GM12878 (cell line): ENCODE measurements at regions not wholly inside any gene's neighbourhood (a gene's known extent, or its start where the extent isn't known, plus 50 kb on each side); places are given as distances from the start of the nearest gene placed in this dataset.

ENCODE experiments used
- ATAC-seq: fragments of 200-7000 bp; cut with Tn5 transposase; 3 replicates; pipeline ENCODE4 v1.9.1; 2020; ENCODE audit warnings: mild to moderate bottlenecking, moderate library complexity
- BruUV-seq: library from RNA; stranded (reverse); fragments of 400-500 nt; replicated peaks from 2 replicates; lab custom pipeline; 2021; lab: Mats Ljungman, UMichigan
- CTCF ChIA-PET: fragments of 300-600 bp; sonication (Branson Sonifier 250); formaldehyde crosslinking; extraction: SDS; loops from one replicate; lab custom pipeline; 2021; ENCODE audit warnings: inconsistent platforms; lab: Yijun Ruan, JAX
- POLR2A ChIA-PET: fragments of 350-600 bp; formaldehyde crosslinking; extraction: SDS; loops from one replicate; lab custom pipeline; 2021; ENCODE audit warnings: inconsistent platforms; lab: Charles Lee
- RAD21 ChIA-PET: fragments of 300-600 bp; sonication (Branson Sonifier 250); formaldehyde crosslinking; loops from one replicate; lab custom pipeline; 2023; ENCODE audit warnings: antibody characterized with exemption; ENCODE audit not compliant: unreplicated experiment; lab: Charles Lee
- SMC1A ChIA-PET: fragments of 300-600 bp; sonication (Branson Sonifier 250); formaldehyde crosslinking; loops from one replicate; lab custom pipeline; 2023; ENCODE audit not compliant: unreplicated experiment, uncharacterized antibody; lab: Charles Lee
- DNase-seq: peaks from one replicate; pipeline ENCODE4 v3.0.0-alpha.2; 2011; ENCODE audit warnings: low read depth, low spot score
- FAIRE-seq: peaks from 3 replicates; lab custom pipeline; 2011; peaks lifted over from hg19 to GRCh38; lab: Jason Lieb, UNC
- H2AFZ ChIP-seq: 2 replicates; pipeline ENCODE4 v1.6.0; 2011; ENCODE audit warnings: low read depth, low read length, control low read depth; ENCODE audit not compliant: control insufficient read depth
- H3K27ac ChIP-seq: 2 replicates; pipeline ENCODE4 v1.5.1; 2011; ENCODE audit warnings: control low read depth; ENCODE audit not compliant: control insufficient read depth, insufficient read depth
- H3K27me3 ChIP-seq, 2 experiments: replicated peaks in 1 of 2; 2 replicates each; pipeline versions ENCODE4 v1.6.0 to v1.6.1; 2011; ENCODE audit warnings: low read length in 1 of 2; ENCODE audit not compliant: control insufficient read depth in 2 of 2, insufficient read depth in 2 of 2
- H3K36me3 ChIP-seq, 2 experiments: 2 replicates each; pipeline ENCODE4 v1.5.1; 2011; ENCODE audit warnings: low read length in 1 of 2; ENCODE audit not compliant: control insufficient read depth in 2 of 2, insufficient read depth in 2 of 2
- H3K4me1 ChIP-seq: 2 replicates; pipeline ENCODE4 v1.6.1; 2011; ENCODE audit warnings: mild to moderate bottlenecking, low read length, moderate library complexity, mixed read lengths; ENCODE audit not compliant: control insufficient read depth, insufficient read depth
- H3K4me2 ChIP-seq: 2 replicates; pipeline ENCODE4 v1.6.0; 2011; ENCODE audit warnings: control low read depth; ENCODE audit not compliant: control insufficient read depth, insufficient read depth
- H3K4me3 ChIP-seq: fragments of 200-600 bp; sonication (generic); 2 replicates; pipeline ENCODE4 v1.5.1; 2016
- H3K79me2 ChIP-seq: 2 replicates; pipeline ENCODE4 v1.6.0; 2011; ENCODE audit warnings: low read length; ENCODE audit not compliant: control insufficient read depth, insufficient read depth
- H3K9ac ChIP-seq: 2 replicates; pipeline ENCODE4 v1.8.0; 2011; ENCODE audit warnings: low read length, control low read depth, mixed read lengths; ENCODE audit not compliant: control insufficient read depth, insufficient read depth
- H3K9me3 ChIP-seq: replicated peaks from 3 replicates; pipeline ENCODE4 v1.5.1; 2011; ENCODE audit warnings: mild to moderate bottlenecking, low read length; ENCODE audit not compliant: control insufficient read depth, insufficient read depth
- H4K20me1 ChIP-seq: 2 replicates; pipeline ENCODE4 v1.6.0; 2011; ENCODE audit not compliant: control insufficient read depth, insufficient read depth
- EED ChIP-seq: sonication (generic); IDR thresholded peaks from 2 replicates; pipeline ENCODE4 v1.6.1; 2016; ENCODE audit warnings: antibody characterized with exemption, low read depth
- MEF2B ChIP-seq: fragments of 450-650 bp; IDR thresholded peaks from 2 replicates; pipeline ENCODE4 v1.6.1; 2018; ENCODE audit warnings: mild to moderate bottlenecking, moderate library complexity; ENCODE audit not compliant: partially characterized antibody, poor library complexity, severe bottlenecking
- NBN ChIP-seq: fragments of 450-650 bp; IDR thresholded peaks from 2 replicates; pipeline ENCODE4 v1.6.1; 2016
- NFIC ChIP-seq: IDR thresholded peaks from 2 replicates; pipeline ENCODE4 v1.6.1; 2012; ENCODE audit warnings: low read depth, mild to moderate bottlenecking, inconsistent platforms, low read length, moderate library complexity
- POLR2AphosphoS2 ChIP-seq: IDR thresholded peaks from 2 replicates; pipeline ENCODE4 v1.6.1; 2011; ENCODE audit warnings: low read depth, mild to moderate bottlenecking, low read length, improper control_type of control experiment, moderate library complexity
- SMAD5 ChIP-seq: IDR thresholded peaks from 2 replicates; pipeline ENCODE4 v1.6.1; 2016; ENCODE audit warnings: antibody characterized with exemption, low read depth
- SUPT20H ChIP-seq: IDR thresholded peaks from 2 replicates; pipeline ENCODE4 v1.6.1; 2011; ENCODE audit warnings: low read depth, mild to moderate bottlenecking, low read length, moderate library complexity, borderline replicate concordance; ENCODE audit not compliant: control insufficient read depth
- YY1 ChIP-seq: IDR thresholded peaks from 2 replicates; pipeline ENCODE4 v1.6.1; 2011; ENCODE audit warnings: low read depth, mild to moderate bottlenecking, low read length
- ZNF622 ChIP-seq: fragments of 450-650 bp; IDR thresholded peaks from 2 replicates; pipeline ENCODE4 v1.6.1; 2017; ENCODE audit warnings: mild to moderate bottlenecking, inconsistent platforms
- WGBS: methylation state at CpG from one replicate; pipeline ENCODE4 v1.1.6; 2016; ENCODE audit warnings: low lambda C conversion rate; ENCODE audit not compliant: insufficient replicate concordance, insufficient coverage; ENCODE audit errors: missing lambda C conversion rate; 5-methylcytosine and 5-hydroxymethylcytosine counted together
- in situ Hi-C: fragments of 300-500 bp; cut with MboI; formaldehyde crosslinking; loops from 9 replicates; pipeline ENCODE4 v1.14.3; 2018; ENCODE audit warnings: mixed read lengths
- intact Hi-C: fragments of 100-400 bp; cut with micrococcal nuclease; formaldehyde crosslinking; loops from one replicate; pipeline ENCODE4 v1.14.2; 2022; ENCODE audit not compliant: unreplicated experiment
- TF ChIP-seq, protein P1 (sequence below): fragments of 450-650 bp; IDR thresholded peaks from 2 replicates; pipeline ENCODE4 v1.6.1; 2016; ENCODE audit warnings: mild to moderate bottlenecking
- TF ChIP-seq, protein P2 (sequence below): IDR thresholded peaks from 2 replicates; pipeline ENCODE4 v1.6.1; 2011; ENCODE audit warnings: low read depth, mild to moderate bottlenecking, low read length, moderate library complexity, borderline replicate concordance; ENCODE audit errors: extremely low read depth
- TF ChIP-seq, protein P3 (sequence below): fragments of 450-650 bp; IDR thresholded peaks from 2 replicates; pipeline ENCODE4 v1.6.1; 2017; ENCODE audit warnings: mild to moderate bottlenecking, moderate library complexity
- TF ChIP-seq, protein P4 (sequence below): fragments of 450-650 bp; IDR thresholded peaks from 2 replicates; pipeline ENCODE4 v1.6.1; 2016; ENCODE audit warnings: mild to moderate bottlenecking, moderate library complexity, borderline replicate concordance
- TF ChIP-seq, protein P5 (sequence below): IDR thresholded peaks from 2 replicates; pipeline ENCODE4 v1.6.1; 2011; ENCODE audit warnings: low read depth, low read length, improper control_type of control experiment, borderline replicate concordance

DNA sequence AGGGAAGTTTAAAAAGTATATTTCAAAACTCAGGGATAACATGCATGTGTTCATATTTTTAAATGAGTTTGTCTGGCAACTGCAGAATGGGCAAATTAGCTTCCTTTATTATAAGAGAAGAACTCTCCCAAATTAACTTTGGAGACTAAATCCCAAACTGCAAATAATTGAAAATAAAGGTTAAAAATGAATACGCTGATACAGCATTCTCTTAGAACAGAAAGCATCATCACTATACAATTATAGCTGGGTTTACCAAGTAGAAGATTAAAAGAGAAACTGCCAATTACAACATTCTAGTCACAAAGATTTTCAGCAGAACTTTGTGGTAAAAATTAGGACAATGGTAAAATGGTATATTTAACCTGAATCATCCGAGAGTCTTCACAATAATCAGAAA, 73.3 kb downstream of the OLFM4 start:
- no peak overlapping the region for H3K9ac ChIP-seq
- H3K9me3 ChIP-seq: no peaks in the 10 kb centered on the region
- no peaks in the 10 kb centered on the region for H4K20me1 ChIP-seq
- WGBS: 4% methylated on average over 2 of the region's 2 CpGs
- in situ Hi-C loops: no loop called here
- H3K27ac ChIP-seq: no peak overlapping the region
- FAIRE-seq (no peak), DNase-seq (no peak), ATAC-seq (no peak)
- no peak overlapping the region for H3K4me2 ChIP-seq
- H3K36me3 ChIP-seq: no peaks in the 10 kb centered on the region
- ChIA-PET POLR2A (no interaction called here), CTCF (no interaction called here), RAD21 (no interaction called here), SMC1A (interaction anchor here (1.0 to 1.1 kb wide), 2 partner anchors 9 to 18 kb away, joined by 3 read pairs; no protein-coding TSS in a partner anchor)
- no peak overlapping the region for H2AFZ ChIP-seq
- no peak overlapping the region for H3K4me3 ChIP-seq
- no TSS peak for BruUV-seq
- H3K79me2 ChIP-seq: no peaks in the 10 kb centered on the region
- H3K4me1 ChIP-seq: no peaks in the 10 kb centered on the region
- no peaks in the 10 kb centered on the region for H3K27me3 ChIP-seq
- intact Hi-C loops: no loop called here
- TF ChIP-seq ZNF622: no peak
- TF ChIP-seq, protein P1, sequence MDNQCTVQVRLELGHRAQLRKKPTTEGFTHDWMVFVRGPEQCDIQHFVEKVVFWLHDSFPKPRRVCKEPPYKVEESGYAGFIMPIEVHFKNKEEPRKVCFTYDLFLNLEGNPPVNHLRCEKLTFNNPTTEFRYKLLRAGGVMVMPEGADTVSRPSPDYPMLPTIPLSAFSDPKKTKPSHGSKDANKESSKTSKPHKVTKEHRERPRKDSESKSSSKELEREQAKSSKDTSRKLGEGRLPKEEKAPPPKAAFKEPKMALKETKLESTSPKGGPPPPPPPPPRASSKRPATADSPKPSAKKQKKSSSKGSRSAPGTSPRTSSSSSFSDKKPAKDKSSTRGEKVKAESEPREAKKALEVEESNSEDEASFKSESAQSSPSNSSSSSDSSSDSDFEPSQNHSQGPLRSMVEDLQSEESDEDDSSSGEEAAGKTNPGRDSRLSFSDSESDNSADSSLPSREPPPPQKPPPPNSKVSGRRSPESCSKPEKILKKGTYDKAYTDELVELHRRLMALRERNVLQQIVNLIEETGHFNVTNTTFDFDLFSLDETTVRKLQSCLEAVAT: no peak
- TF ChIP-seq SMAD5: no peak
- TF ChIP-seq, protein P2, sequence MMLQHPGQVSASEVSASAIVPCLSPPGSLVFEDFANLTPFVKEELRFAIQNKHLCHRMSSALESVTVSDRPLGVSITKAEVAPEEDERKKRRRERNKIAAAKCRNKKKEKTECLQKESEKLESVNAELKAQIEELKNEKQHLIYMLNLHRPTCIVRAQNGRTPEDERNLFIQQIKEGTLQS: no peak
- TF ChIP-seq, protein P3, sequence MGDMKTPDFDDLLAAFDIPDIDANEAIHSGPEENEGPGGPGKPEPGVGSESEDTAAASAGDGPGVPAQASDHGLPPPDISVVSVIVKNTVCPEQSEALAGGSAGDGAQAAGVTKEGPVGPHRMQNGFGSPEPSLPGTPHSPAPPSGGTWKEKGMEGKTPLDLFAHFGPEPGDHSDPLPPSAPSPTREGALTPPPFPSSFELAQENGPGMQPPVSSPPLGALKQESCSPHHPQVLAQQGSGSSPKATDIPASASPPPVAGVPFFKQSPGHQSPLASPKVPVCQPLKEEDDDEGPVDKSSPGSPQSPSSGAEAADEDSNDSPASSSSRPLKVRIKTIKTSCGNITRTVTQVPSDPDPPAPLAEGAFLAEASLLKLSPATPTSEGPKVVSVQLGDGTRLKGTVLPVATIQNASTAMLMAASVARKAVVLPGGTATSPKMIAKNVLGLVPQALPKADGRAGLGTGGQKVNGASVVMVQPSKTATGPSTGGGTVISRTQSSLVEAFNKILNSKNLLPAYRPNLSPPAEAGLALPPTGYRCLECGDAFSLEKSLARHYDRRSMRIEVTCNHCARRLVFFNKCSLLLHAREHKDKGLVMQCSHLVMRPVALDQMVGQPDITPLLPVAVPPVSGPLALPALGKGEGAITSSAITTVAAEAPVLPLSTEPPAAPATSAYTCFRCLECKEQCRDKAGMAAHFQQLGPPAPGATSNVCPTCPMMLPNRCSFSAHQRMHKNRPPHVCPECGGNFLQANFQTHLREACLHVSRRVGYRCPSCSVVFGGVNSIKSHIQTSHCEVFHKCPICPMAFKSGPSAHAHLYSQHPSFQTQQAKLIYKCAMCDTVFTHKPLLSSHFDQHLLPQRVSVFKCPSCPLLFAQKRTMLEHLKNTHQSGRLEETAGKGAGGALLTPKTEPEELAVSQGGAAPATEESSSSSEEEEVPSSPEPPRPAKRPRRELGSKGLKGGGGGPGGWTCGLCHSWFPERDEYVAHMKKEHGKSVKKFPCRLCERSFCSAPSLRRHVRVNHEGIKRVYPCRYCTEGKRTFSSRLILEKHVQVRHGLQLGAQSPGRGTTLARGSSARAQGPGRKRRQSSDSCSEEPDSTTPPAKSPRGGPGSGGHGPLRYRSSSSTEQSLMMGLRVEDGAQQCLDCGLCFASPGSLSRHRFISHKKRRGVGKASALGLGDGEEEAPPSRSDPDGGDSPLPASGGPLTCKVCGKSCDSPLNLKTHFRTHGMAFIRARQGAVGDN: no peak
- no peak for TF ChIP-seq POLR2AphosphoS2
- TF ChIP-seq EED: no peak
- TF ChIP-seq MEF2B: no peak
- TF ChIP-seq, protein P4, sequence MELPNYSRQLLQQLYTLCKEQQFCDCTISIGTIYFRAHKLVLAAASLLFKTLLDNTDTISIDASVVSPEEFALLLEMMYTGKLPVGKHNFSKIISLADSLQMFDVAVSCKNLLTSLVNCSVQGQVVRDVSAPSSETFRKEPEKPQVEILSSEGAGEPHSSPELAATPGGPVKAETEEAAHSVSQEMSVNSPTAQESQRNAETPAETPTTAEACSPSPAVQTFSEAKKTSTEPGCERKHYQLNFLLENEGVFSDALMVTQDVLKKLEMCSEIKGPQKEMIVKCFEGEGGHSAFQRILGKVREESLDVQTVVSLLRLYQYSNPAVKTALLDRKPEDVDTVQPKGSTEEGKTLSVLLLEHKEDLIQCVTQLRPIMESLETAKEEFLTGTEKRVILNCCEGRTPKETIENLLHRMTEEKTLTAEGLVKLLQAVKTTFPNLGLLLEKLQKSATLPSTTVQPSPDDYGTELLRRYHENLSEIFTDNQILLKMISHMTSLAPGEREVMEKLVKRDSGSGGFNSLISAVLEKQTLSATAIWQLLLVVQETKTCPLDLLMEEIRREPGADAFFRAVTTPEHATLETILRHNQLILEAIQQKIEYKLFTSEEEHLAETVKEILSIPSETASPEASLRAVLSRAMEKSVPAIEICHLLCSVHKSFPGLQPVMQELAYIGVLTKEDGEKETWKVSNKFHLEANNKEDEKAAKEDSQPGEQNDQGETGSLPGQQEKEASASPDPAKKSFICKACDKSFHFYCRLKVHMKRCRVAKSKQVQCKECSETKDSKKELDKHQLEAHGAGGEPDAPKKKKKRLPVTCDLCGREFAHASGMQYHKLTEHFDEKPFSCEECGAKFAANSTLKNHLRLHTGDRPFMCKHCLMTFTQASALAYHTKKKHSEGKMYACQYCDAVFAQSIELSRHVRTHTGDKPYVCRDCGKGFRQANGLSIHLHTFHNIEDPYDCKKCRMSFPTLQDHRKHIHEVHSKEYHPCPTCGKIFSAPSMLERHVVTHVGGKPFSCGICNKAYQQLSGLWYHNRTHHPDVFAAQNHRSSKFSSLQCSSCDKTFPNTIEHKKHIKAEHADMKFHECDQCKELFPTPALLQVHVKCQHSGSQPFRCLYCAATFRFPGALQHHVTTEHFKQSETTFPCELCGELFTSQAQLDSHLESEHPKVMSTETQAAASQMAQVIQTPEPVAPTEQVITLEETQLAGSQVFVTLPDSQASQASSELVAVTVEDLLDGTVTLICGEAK: no peak
- no peak for TF ChIP-seq YY1
- TF ChIP-seq NFIC: no peak
- TF ChIP-seq SUPT20H: no peak
- TF ChIP-seq, protein P5, sequence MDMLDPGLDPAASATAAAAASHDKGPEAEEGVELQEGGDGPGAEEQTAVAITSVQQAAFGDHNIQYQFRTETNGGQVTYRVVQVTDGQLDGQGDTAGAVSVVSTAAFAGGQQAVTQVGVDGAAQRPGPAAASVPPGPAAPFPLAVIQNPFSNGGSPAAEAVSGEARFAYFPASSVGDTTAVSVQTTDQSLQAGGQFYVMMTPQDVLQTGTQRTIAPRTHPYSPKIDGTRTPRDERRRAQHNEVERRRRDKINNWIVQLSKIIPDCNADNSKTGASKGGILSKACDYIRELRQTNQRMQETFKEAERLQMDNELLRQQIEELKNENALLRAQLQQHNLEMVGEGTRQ: no peak
- no peak for TF ChIP-seq NBN
